Mesenchymal stem cell (in vitro differentiated cells and primary cell): ENCODE measurements at regions not wholly inside any gene's neighbourhood (a gene's known extent, or its start where the extent isn't known, plus 50 kb on each side); places are given as distances from the start of the nearest gene placed in this dataset.

Experiments
- DNase-seq: peaks from one replicate; pipeline ENCODE4 v3.0.0-alpha.2; 2013
- H2AFZ ChIP-seq: one replicate; pipeline ENCODE4 v1.6.1; 2013; ENCODE audit warnings: low read depth, mild to moderate bottlenecking, control low read depth, inconsistent platforms, low read length, moderate library complexity
- H2AK5ac ChIP-seq: 2 replicates; pipeline ENCODE4 v1.6.1; 2013; ENCODE audit warnings: low read length, moderate library complexity, mild to moderate bottlenecking, inconsistent platforms; ENCODE audit not compliant: severe bottlenecking
- H2BK120ac ChIP-seq: one replicate; pipeline ENCODE4 v1.6.1; 2013; ENCODE audit warnings: low read depth, mild to moderate bottlenecking, inconsistent platforms, low read length, moderate library complexity
- H2BK12ac ChIP-seq, 2 experiments: one replicate each; pipeline ENCODE4 v1.6.1; 2013; ENCODE audit warnings: inconsistent platforms in 2 of 2, low read length in 2 of 2, mild to moderate bottlenecking in 2 of 2, moderate library complexity in 2 of 2, control low read depth in 1 of 2
- H2BK15ac ChIP-seq: one replicate; pipeline ENCODE4 v1.6.1; 2013; ENCODE audit warnings: mild to moderate bottlenecking, low read depth, inconsistent platforms; ENCODE audit not compliant: poor library complexity, severe bottlenecking
- H2BK5ac ChIP-seq: 2 replicates; pipeline ENCODE4 v1.6.1; 2013; ENCODE audit warnings: low read depth, mild to moderate bottlenecking, low read length, control low read depth, inconsistent platforms; ENCODE audit not compliant: poor library complexity, severe bottlenecking
- H3K14ac ChIP-seq, 2 experiments: one replicate each; pipeline ENCODE4 v1.6.1; 2013; ENCODE audit warnings: inconsistent platforms in 2 of 2, low read length in 2 of 2, control low read depth in 1 of 2, mild to moderate bottlenecking in 1 of 2, moderate library complexity in 1 of 2
- H3K18ac ChIP-seq, 2 experiments: one replicate each; pipeline ENCODE4 v1.6.1; 2013; ENCODE audit warnings: inconsistent platforms in 2 of 2, low read length in 2 of 2, control low read depth in 1 of 2, low read depth in 1 of 2, mild to moderate bottlenecking in 1 of 2
- H3K23ac ChIP-seq, 2 experiments: one replicate each; pipeline ENCODE4 v1.6.1; 2013; ENCODE audit warnings: inconsistent platforms in 2 of 2, low read length in 2 of 2, mild to moderate bottlenecking in 2 of 2, moderate library complexity in 2 of 2, control low read depth in 1 of 2
- H3K27ac ChIP-seq: 2 replicates; pipeline ENCODE4 v1.5.1; 2013; ENCODE audit warnings: mild to moderate bottlenecking, moderate library complexity, low read length, control low read depth, inconsistent platforms; ENCODE audit not compliant: poor library complexity, severe bottlenecking
- H3K27me3 ChIP-seq, 2 experiments: 2 replicates each; pipeline versions ENCODE4 v1.6.1 to v1.7.0; 2013; ENCODE audit warnings: low read length in 2 of 2, mild to moderate bottlenecking in 2 of 2, moderate library complexity in 2 of 2, control low read depth in 1 of 2, inconsistent platforms in 1 of 2; ENCODE audit not compliant: control insufficient read depth in 1 of 2, insufficient read depth in 1 of 2
- H3K36me3 ChIP-seq, 2 experiments: 2 replicates each; pipeline versions ENCODE4 v1.6.1 to v1.7.0; 2013; ENCODE audit warnings: low read length in 2 of 2, control low read depth in 1 of 2, inconsistent platforms in 1 of 2, low read depth in 1 of 2, mild to moderate bottlenecking in 1 of 2; ENCODE audit not compliant: insufficient read depth in 2 of 2, control insufficient read depth in 1 of 2
- H3K4ac ChIP-seq, 2 experiments: one replicate each; pipeline ENCODE4 v1.6.1; 2013; ENCODE audit warnings: inconsistent platforms in 2 of 2, low read length in 2 of 2, mild to moderate bottlenecking in 2 of 2, moderate library complexity in 2 of 2, control low read depth in 1 of 2, low read depth in 1 of 2
- H3K4me1 ChIP-seq: 2 replicates; pipeline ENCODE4 v1.6.1; 2013; ENCODE audit warnings: low read depth, low read length, control low read depth; ENCODE audit not compliant: control insufficient read depth, insufficient read depth
- H3K4me2 ChIP-seq: 2 replicates; pipeline ENCODE4 v1.6.1; 2013; ENCODE audit warnings: low read length, mild to moderate bottlenecking, inconsistent platforms; ENCODE audit not compliant: poor library complexity, severe bottlenecking
- H3K4me3 ChIP-seq, 2 experiments: 2 replicates each; pipeline versions ENCODE4 v1.5.1 to v1.7.0; 2013; ENCODE audit warnings: low read length in 2 of 2, mild to moderate bottlenecking in 2 of 2, control low read depth in 1 of 2, low read depth in 1 of 2; ENCODE audit not compliant: insufficient read depth in 1 of 2
- H3K79me1 ChIP-seq: replicated peaks from 2 replicates; pipeline ENCODE4 v1.6.1; 2013; ENCODE audit warnings: mild to moderate bottlenecking, control low read depth, low read length, inconsistent platforms; ENCODE audit not compliant: poor library complexity, severe bottlenecking
- H3K9ac ChIP-seq: 2 replicates; pipeline ENCODE4 v1.7.0; 2013; ENCODE audit warnings: mild to moderate bottlenecking, low read length, moderate library complexity
- H3K9me3 ChIP-seq: 2 replicates; pipeline ENCODE4 v1.7.0; 2013; ENCODE audit warnings: mild to moderate bottlenecking, low read length; ENCODE audit not compliant: control insufficient read depth
- H4K8ac ChIP-seq: one replicate; pipeline ENCODE4 v1.6.1; 2013; ENCODE audit warnings: inconsistent platforms, mild to moderate bottlenecking, low read length, moderate library complexity
- H4K91ac ChIP-seq: one replicate; pipeline ENCODE4 v1.6.1; 2013; ENCODE audit warnings: mild to moderate bottlenecking, low read length, inconsistent platforms
- WGBS: methylation state at CpG from one replicate; pipeline ENCODE4 v1.1.7; 2013; ENCODE audit warnings: mixed read lengths; 5-methylcytosine and 5-hydroxymethylcytosine counted together

DNA sequence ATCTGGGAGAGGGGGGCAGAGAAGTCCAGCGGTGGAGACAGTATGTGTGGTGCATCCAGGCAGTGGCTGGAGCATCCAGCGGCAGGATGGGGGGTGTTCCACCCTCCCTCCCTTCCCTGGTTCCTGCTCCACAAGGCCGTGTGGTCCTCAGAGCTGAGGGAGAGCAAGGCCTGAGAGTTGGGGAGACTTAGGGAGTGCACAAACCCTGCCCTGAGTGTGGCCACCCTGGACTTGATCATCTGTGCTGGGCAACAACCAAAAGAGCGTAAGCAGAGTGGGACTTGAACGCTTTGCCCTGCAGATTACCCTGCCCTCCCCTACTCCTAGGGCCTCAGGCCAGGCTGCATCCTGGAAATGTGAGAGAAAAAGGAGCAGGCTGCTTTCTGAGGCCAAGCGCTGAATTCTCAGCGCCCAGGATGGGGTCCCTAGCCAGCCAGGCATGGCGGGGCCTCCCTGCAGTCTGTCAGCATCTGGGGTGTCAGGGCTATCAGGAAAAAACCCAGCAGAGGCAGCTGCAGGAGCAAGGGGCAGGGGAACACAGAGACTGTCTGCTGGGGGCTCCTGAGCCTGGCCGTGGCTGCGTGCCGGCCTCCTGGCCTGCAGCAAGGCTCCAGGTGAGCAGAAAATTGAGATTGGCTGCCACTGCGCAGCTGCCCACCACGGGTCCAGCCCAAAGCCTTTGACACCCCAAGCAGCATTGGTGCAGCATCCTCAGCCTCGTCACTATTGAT, 266.2 kb downstream of the NPHP4 start:
- no peak overlapping the region for H3K14ac ChIP-seq
- no peak overlapping the region for H3K18ac ChIP-seq
- H3K4me1 ChIP-seq, result no peaks in the 10 kb centered on the region
- no peak overlapping the region for H2BK12ac ChIP-seq
- no peaks in the 10 kb centered on the region for H3K9me3 ChIP-seq
- H4K91ac ChIP-seq, result no peak overlapping the region
- no peak overlapping the region for H3K9ac ChIP-seq
- no peak overlapping the region for H2BK120ac ChIP-seq
- no peak overlapping the region for H3K4me2 ChIP-seq
- no peaks in the 10 kb centered on the region for H3K36me3 ChIP-seq
- no peaks in the 10 kb centered on the region for H3K27me3 ChIP-seq
- no peaks in the 10 kb centered on the region for H3K79me1 ChIP-seq
- WGBS, result 74% methylated on average over 11 of the region's 14 CpGs
- DNase-seq, result no peak
- no peak overlapping the region for H4K8ac ChIP-seq
- H3K4ac ChIP-seq, result no peak overlapping the region
- H2AK5ac ChIP-seq, result no peak overlapping the region
- no peak overlapping the region for H2BK15ac ChIP-seq
- H3K23ac ChIP-seq, result no peak overlapping the region
- no peak overlapping the region for H2BK5ac ChIP-seq
- no peak overlapping the region for H3K4me3 ChIP-seq
- no peak overlapping the region for H2AFZ ChIP-seq
- no peak overlapping the region for H3K27ac ChIP-seq

DNA sequence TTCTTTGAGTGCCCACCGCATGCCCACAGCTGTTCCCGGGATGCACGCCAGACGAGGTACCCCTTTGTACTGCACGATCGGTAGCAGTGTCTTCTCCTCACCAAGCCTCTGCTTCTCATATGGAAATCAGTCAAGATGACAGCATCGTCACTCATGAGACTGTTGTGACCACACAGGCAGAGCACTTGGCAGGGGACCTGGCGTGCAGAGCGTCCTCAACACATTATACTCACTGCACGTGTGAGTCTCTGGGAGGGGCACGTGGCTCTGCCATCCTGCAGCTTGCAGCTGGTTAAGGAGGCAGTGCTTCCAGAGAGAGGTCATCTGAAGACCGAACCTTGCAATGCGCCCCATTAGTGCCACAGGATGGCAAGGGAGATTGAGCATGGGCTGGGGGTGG, 266.8 kb downstream of the NPHP4 start:
- 87% methylated on average over 13 of the region's 13 CpGs for WGBS
- no peak overlapping the region for H2BK5ac ChIP-seq
- H2AK5ac ChIP-seq, result no peak overlapping the region

DNA sequence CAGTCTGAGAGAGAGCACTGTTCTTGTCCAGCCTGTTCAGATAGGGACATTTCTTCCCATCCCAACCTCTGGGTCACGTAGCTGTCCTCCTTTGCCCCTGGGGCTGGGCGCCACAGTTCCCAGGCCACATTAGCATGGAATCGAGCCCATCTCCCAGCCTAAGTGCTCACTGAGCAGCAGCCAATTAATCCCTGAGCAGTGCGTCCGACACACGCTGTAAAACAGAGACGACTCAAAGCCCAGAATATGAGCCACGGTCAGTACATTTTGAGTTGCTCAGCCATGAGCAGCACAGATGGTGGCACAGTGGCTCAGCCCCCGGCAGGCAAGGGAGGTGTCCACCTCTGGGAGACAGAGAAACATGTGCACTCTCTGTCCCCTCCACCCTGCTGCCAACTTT, 267.4 kb downstream of the NPHP4 start:
- no peak for DNase-seq
- no peak overlapping the region for H3K14ac ChIP-seq
- H2AK5ac ChIP-seq, result no peak overlapping the region
- no peak overlapping the region for H3K4ac ChIP-seq
- no peak overlapping the region for H2AFZ ChIP-seq
- H4K91ac ChIP-seq, result no peak overlapping the region
- H3K27me3 ChIP-seq, result no peaks in the 10 kb centered on the region
- no peak overlapping the region for H2BK12ac ChIP-seq
- no peak overlapping the region for H3K9ac ChIP-seq
- H3K79me1 ChIP-seq, result no peaks in the 10 kb centered on the region
- H2BK15ac ChIP-seq, result no peak overlapping the region
- no peak overlapping the region for H3K23ac ChIP-seq
- no peaks in the 10 kb centered on the region for H3K4me1 ChIP-seq
- no peak overlapping the region for H3K4me2 ChIP-seq
- H3K27ac ChIP-seq, result no peak overlapping the region
- no peaks in the 10 kb centered on the region for H3K36me3 ChIP-seq
- WGBS, result 69% methylated on average over 9 of the region's 9 CpGs
- no peak overlapping the region for H3K4me3 ChIP-seq
- no peak overlapping the region for H3K18ac ChIP-seq
- no peak overlapping the region for H2BK5ac ChIP-seq
- H2BK120ac ChIP-seq, result no peak overlapping the region
- no peaks in the 10 kb centered on the region for H3K9me3 ChIP-seq
- no peak overlapping the region for H4K8ac ChIP-seq

More for the DNA sequence above, 266.8 kb downstream of the NPHP4 start:
- H2BK120ac ChIP-seq, result no peak overlapping the region
- H3K18ac ChIP-seq, result no peak overlapping the region
- H3K14ac ChIP-seq, result no peak overlapping the region
- no peaks in the 10 kb centered on the region for H3K79me1 ChIP-seq
- H3K9me3 ChIP-seq, result no peaks in the 10 kb centered on the region
- H2BK15ac ChIP-seq, result no peak overlapping the region
- H3K36me3 ChIP-seq, result no peaks in the 10 kb centered on the region
- H3K27ac ChIP-seq, result no peak overlapping the region
- no peaks in the 10 kb centered on the region for H3K27me3 ChIP-seq
- H3K9ac ChIP-seq, result no peak overlapping the region
- H3K23ac ChIP-seq, result no peak overlapping the region
- no peak overlapping the region for H3K4ac ChIP-seq
- no peak overlapping the region for H2AFZ ChIP-seq
- no peaks in the 10 kb centered on the region for H3K4me1 ChIP-seq
- H4K91ac ChIP-seq, result no peak overlapping the region
- no peak for DNase-seq
- H3K4me2 ChIP-seq, result no peak overlapping the region
- no peak overlapping the region for H3K4me3 ChIP-seq
- no peak overlapping the region for H2BK12ac ChIP-seq
- no peak overlapping the region for H4K8ac ChIP-seq

DNA sequence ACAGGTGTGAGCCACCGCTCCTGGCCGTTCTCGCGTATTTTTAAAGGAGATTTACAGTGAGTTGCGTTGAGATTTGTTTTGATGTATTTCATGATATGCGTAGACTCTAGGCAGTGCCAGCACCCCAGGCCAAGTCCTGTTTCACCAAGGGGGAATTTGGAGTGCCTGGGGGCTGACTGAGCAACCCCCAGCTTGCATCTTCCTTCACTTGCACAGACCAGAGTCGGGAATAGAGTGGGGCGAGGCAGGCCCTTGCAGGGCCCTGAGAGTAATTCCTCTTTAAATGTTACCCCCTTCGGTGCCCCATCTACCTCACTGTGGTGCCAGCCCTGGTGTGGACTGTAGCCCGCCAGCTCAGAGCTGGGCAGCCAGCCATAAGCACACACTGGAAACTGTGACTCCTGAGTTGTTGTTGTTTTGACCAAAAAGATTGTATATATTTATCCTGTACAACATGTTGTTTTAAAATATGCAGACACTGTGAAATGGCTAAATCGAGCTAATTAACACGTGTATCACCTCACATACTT, 269.5 kb downstream of the NPHP4 start:
- 82% methylated on average over 12 of the region's 12 CpGs for WGBS

More for the DNA sequence above, 269.5 kb downstream of the NPHP4 start:
- Histone ChIP-seq H3K4me1 (no peaks in the 10 kb centered on the region), H3K27ac (no peak overlapping the region), H2AFZ (no peak overlapping the region), H2AK5ac (no peak overlapping the region), H3K4ac (no peak overlapping the region), H3K18ac (no peak overlapping the region), H2BK12ac (no peak overlapping the region), H3K36me3 (no peaks in the 10 kb centered on the region), H3K4me3 (no peak overlapping the region), H3K14ac (no peak overlapping the region), H4K8ac (no peak overlapping the region), H2BK15ac (no peak overlapping the region), H3K23ac (no peak overlapping the region), H4K91ac (no peak overlapping the region), H3K4me2 (no peak overlapping the region), H2BK120ac (no peak overlapping the region), H3K9ac (no peak overlapping the region), H3K27me3 (no peaks in the 10 kb centered on the region), H3K9me3 (no peaks in the 10 kb centered on the region), H3K79me1 (no peaks in the 10 kb centered on the region), H2BK5ac (no peak overlapping the region)
- DNase-seq, result no peak
